WI38 (cell line): ENCODE measurements at regions not wholly inside any gene's neighbourhood (a gene's known extent, or its start where the extent isn't known, plus 50 kb on each side); places are given as distances from the start of the nearest gene placed in this dataset.

Experiments
- H3K4me3 ChIP-seq: 2 replicates; pipeline ENCODE4 v1.5.1; 2011; ENCODE audit warnings: low read depth, mild to moderate bottlenecking, control low read depth, low read length
- CTCF ChIP-seq: IDR thresholded peaks from 2 replicates; pipeline ENCODE4 v1.5.1; 2012; ENCODE audit warnings: low read depth, mild to moderate bottlenecking, control low read depth, low read length

- no peak overlapping the region for H3K4me3 ChIP-seq
- no peak for TF ChIP-seq CTCF
These were observed 95.6 kb downstream of the MID1IP1 start for GRCh38 chrX:38896724-38897298.

- no peak overlapping the region for H3K4me3 ChIP-seq
- TF ChIP-seq CTCF = no peak
These were observed 97.0 kb downstream of the MID1IP1 start for GRCh38 chrX:38898261-38898660.

GRCh38 chrX:38899650-38900049, 98.4 kb downstream of the MID1IP1 start:
- no peak overlapping the region for H3K4me3 ChIP-seq
- TF ChIP-seq CTCF = no peak

- TF ChIP-seq CTCF = no peak
- H3K4me3 ChIP-seq = no peak overlapping the region
These were observed 99.5 kb downstream of the MID1IP1 start for GRCh38 chrX:38900719-38901118.

- H3K4me3 ChIP-seq = no peak overlapping the region
- TF ChIP-seq CTCF = no peak
These were observed 101.8 kb downstream of the MID1IP1 start for GRCh38 chrX:38902972-38903492.

- no peak for TF ChIP-seq CTCF
- H3K4me3 ChIP-seq = no peak overlapping the region
These were observed 115.5 kb downstream of the MID1IP1 start for GRCh38 chrX:38916801-38917200.

GRCh38 chrX:38917954-38918353, 116.7 kb downstream of the MID1IP1 start:
- no peak for TF ChIP-seq CTCF
- H3K4me3 ChIP-seq = no peak overlapping the region
